Ishikawa (cell line): ENCODE measurements at regions not wholly inside any gene's neighbourhood (a gene's known extent, or its start where the extent isn't known, plus 50 kb on each side); places are given as distances from the start of the nearest gene placed in this dataset.

ENCODE experiments used
- CEBPB ChIP-seq: IDR thresholded peaks from 2 replicates; pipeline ENCODE4 v1.6.1; 2012
- CREB1 ChIP-seq: IDR thresholded peaks from 2 replicates; pipeline ENCODE4 v1.6.1; 2012; ENCODE audit warnings: low read depth
- TAF1 ChIP-seq: IDR thresholded peaks from 2 replicates; pipeline ENCODE4 v1.6.1; 2012; ENCODE audit warnings: low read depth, mild to moderate bottlenecking
- TCF12 ChIP-seq: IDR thresholded peaks from 2 replicates; pipeline ENCODE4 v1.6.1; 2012; ENCODE audit warnings: low read depth
- TEAD4 ChIP-seq: IDR thresholded peaks from 2 replicates; pipeline ENCODE4 v1.6.1; 2012
- USF1 ChIP-seq: IDR thresholded peaks from 2 replicates; pipeline ENCODE4 v1.6.1; 2012
- YY1 ChIP-seq: IDR thresholded peaks from 2 replicates; pipeline ENCODE4 v1.6.1; 2012; ENCODE audit warnings: low read depth
- TF ChIP-seq, protein P1 (sequence below): IDR thresholded peaks from 2 replicates; pipeline ENCODE4 v1.6.1; 2012

DNA sequence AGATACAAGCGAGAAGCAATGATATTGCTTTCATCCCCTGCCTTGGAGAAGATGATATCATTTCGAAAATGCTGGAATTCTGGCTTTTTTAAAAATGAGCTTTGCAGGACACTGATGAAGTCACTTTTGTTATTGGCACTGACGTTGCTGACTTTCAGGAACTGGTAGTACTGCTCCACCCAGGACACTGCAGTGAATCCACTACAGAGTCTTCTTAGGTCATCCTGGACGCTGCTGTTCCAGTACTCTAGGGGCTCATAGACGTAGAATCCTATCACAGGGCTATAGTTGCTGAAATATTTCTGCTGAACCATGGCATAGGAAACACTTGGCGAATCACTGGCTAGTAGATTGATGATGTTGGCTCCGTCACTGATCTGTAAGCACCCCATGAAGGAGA is 97.2 kb downstream of the OPN5 start:
- TF ChIP-seq CREB1 (no peak), TEAD4 (no peak), YY1 (no peak), TAF1 (no peak), TCF12 (no peak), USF1 (no peak), CEBPB (no peak)
- TF ChIP-seq, protein P1, sequence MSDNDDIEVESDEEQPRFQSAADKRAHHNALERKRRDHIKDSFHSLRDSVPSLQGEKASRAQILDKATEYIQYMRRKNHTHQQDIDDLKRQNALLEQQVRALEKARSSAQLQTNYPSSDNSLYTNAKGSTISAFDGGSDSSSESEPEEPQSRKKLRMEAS, result no peak
